Liver (tissue), 8 donors: ENCODE measurements at regions not wholly inside any gene's neighbourhood (a gene's known extent, or its start where the extent isn't known, plus 50 kb on each side); places are given as distances from the start of the nearest gene placed in this dataset.

Experiments used
- DNase-seq: peaks from one replicate; pipeline ENCODE4 v3.0.0-alpha.2; 2017; ENCODE audit warnings: low spot score
- H3K27ac ChIP-seq, 2 donors: one replicate each; pipeline ENCODE4 v1.7.0; 2013; ENCODE audit warnings: inconsistent platforms in 2 of 2, low read length in 2 of 2, control low read depth in 1 of 2, low read depth in 1 of 2, mild to moderate bottlenecking in 1 of 2
- H3K27me3 ChIP-seq, 4 donors: one replicate each; pipeline versions ENCODE4 v1.6.1 to v1.7.0; 2013; ENCODE audit warnings: low read length in 3 of 4, inconsistent platforms in 1 of 4, mild to moderate bottlenecking in 1 of 4, moderate library complexity in 1 of 4; ENCODE audit not compliant: control insufficient read depth in 4 of 4, insufficient read depth in 4 of 4
- H3K36me3 ChIP-seq, 4 donors: one replicate each; pipeline versions ENCODE4 v1.6.1 to v1.7.0; 2013; ENCODE audit warnings: low read length in 3 of 4, mild to moderate bottlenecking in 3 of 4, low read depth in 1 of 4, moderate library complexity in 1 of 4; ENCODE audit not compliant: control insufficient read depth in 4 of 4, insufficient read depth in 3 of 4
- H3K4me1 ChIP-seq, 4 donors: one replicate each; pipeline versions ENCODE4 v1.6.1 to v1.7.0; 2013; ENCODE audit warnings: low read length in 3 of 4, mild to moderate bottlenecking in 3 of 4, moderate library complexity in 1 of 4; ENCODE audit not compliant: control insufficient read depth in 4 of 4, insufficient read depth in 4 of 4
- H3K4me3 ChIP-seq, 3 donors: one replicate each; pipeline versions ENCODE4 v1.6.1 to v1.7.0; 2013; ENCODE audit warnings: low read length in 3 of 3, control low read depth in 1 of 3, low read depth in 1 of 3, mild to moderate bottlenecking in 1 of 3
- H3K9ac ChIP-seq, 2 donors: one replicate each; pipeline ENCODE4 v1.7.0; 2013; ENCODE audit warnings: low read length in 2 of 2, mild to moderate bottlenecking in 2 of 2, moderate library complexity in 2 of 2, control low read depth in 1 of 2, low read depth in 1 of 2
- H3K9me3 ChIP-seq, 4 donors: one replicate each; pipeline versions ENCODE4 v1.6.1 to v1.7.0; 2013; ENCODE audit warnings: low read length in 3 of 4; ENCODE audit not compliant: control insufficient read depth in 4 of 4
- EGR1 ChIP-seq, 2 donors: IDR thresholded peaks; 2 replicates each; pipeline ENCODE4 v1.6.1; 2016 to 2018; ENCODE audit warnings: antibody characterized with exemption in 2 of 2, low read depth in 2 of 2
- FOXA1 ChIP-seq: IDR thresholded peaks from 2 replicates; pipeline ENCODE4 v1.6.1; 2016; ENCODE audit warnings: antibody characterized with exemption
- FOXA2 ChIP-seq: IDR thresholded peaks from 2 replicates; pipeline ENCODE4 v1.6.1; 2016; ENCODE audit warnings: antibody characterized with exemption
- GABPA ChIP-seq, 2 donors: IDR thresholded peaks in 1 of 2; conservative IDR thresholded peaks in 1 of 2; 2 replicates each; pipeline ENCODE4 v1.6.1; 2016; ENCODE audit warnings: antibody characterized with exemption in 2 of 2, mild to moderate bottlenecking in 1 of 2, moderate library complexity in 1 of 2
- HNF4A ChIP-seq, 2 donors: conservative IDR thresholded peaks; 2 replicates each; pipeline ENCODE4 v1.6.1; 2016; ENCODE audit warnings: antibody characterized with exemption in 2 of 2, mild to moderate bottlenecking in 2 of 2
- HNF4G ChIP-seq: IDR thresholded peaks from 2 replicates; pipeline ENCODE4 v1.6.1; 2016; ENCODE audit warnings: antibody characterized with exemption
- JUND ChIP-seq, 2 donors: IDR thresholded peaks; 2 replicates each; pipeline ENCODE4 v1.6.1; 2016; ENCODE audit warnings: antibody characterized with exemption in 2 of 2
- NR2F2 ChIP-seq: IDR thresholded peaks from 2 replicates; pipeline ENCODE4 v1.6.1; 2016; ENCODE audit warnings: antibody characterized with exemption
- RAD21 ChIP-seq, 2 donors: IDR thresholded peaks; 2 replicates each; pipeline ENCODE4 v1.6.1; 2016; ENCODE audit warnings: antibody characterized with exemption in 2 of 2, mild to moderate bottlenecking in 2 of 2
- RXRA ChIP-seq, 2 donors: IDR thresholded peaks; 2 replicates each; pipeline ENCODE4 v1.6.1; 2017 to 2018; ENCODE audit warnings: antibody characterized with exemption in 2 of 2, mild to moderate bottlenecking in 1 of 2
- SP1 ChIP-seq: IDR thresholded peaks from 2 replicates; pipeline ENCODE4 v1.6.1; 2018; ENCODE audit warnings: antibody characterized with exemption, mild to moderate bottlenecking
- TAF1 ChIP-seq: conservative IDR thresholded peaks from 2 replicates; pipeline ENCODE4 v1.6.1; 2016; ENCODE audit warnings: antibody characterized with exemption, mild to moderate bottlenecking
- YY1 ChIP-seq: IDR thresholded peaks from 2 replicates; pipeline ENCODE4 v1.6.1; 2016; ENCODE audit warnings: antibody characterized with exemption, mild to moderate bottlenecking
- WGBS: extraction: QIAGEN DNeasy Blood & Tissue Kit; methylation state at CpG from one replicate; pipeline ENCODE4 v1.1.7; 2013; 5-methylcytosine and 5-hydroxymethylcytosine counted together
- TF ChIP-seq, protein P1 (sequence below): IDR thresholded peaks from 2 replicates; pipeline ENCODE4 v1.6.1; 2016; ENCODE audit warnings: antibody characterized with exemption, mild to moderate bottlenecking
- TF ChIP-seq, protein P2 (sequence below): fragments of 150-350 bp; IDR thresholded peaks from 2 replicates; pipeline ENCODE4 v1.5.1; 2017; ENCODE audit warnings: improper control_type of control experiment, low read depth, low read length; ENCODE audit not compliant: missing input control
- TF ChIP-seq, protein P3 (sequence below): IDR thresholded peaks from 2 replicates; pipeline ENCODE4 v1.6.1; 2016; ENCODE audit warnings: antibody characterized with exemption
- TF ChIP-seq, protein P4 (sequence below): IDR thresholded peaks from 2 replicates; pipeline ENCODE4 v1.6.1; 2016; ENCODE audit warnings: antibody characterized with exemption
- TF ChIP-seq, protein P5 (sequence below): IDR thresholded peaks from 2 replicates; pipeline ENCODE4 v1.6.1; 2016; ENCODE audit warnings: antibody characterized with exemption
- donor health status: healthy.
- donor health status: healthy.
- donor health status: healthy.
- donor health status: healthy.
- donor health status: healthy.

DNA sequence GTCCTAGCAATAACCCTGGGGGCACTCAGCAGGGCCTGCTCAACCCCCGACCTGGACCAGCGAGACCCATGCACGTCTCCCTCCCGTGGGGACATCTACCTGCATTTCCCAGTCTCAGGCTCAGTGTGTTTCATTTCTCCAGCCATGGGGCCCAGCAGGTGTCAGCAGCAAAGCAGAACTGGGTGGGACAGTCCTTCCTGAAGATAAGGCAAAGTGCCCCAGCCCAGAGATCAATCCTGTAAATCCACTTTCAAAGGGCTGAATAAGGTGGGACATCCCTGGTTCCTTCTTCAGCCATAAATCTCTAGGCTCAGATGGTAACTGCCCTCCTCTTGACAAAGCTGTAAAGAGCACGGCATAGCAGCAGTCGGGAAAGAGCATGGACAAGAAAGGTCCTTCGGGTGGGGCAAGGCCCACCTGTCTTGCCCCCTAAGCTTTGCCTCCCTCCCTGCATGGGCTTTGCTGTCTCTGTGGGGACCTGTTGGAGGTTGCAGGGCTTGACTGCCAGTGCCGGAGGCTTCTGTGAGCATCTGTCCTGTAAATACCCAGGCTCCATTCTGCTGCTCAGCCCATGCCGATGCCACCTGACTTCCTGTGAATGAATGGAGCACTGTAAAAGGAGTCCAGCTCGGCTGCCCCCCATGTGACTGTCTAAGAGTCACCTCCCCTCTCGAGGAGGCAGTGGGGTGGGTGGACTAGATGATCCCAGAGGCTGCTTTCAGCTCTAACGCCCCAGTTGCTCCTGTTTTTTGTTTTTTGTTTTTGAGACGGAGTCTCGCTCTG is 84.8 kb upstream of the TBC1D3K start:
- H3K4me3 ChIP-seq = no peak overlapping the region
- H3K27me3 ChIP-seq = no peaks in the 10 kb centered on the region
- no peak for DNase-seq
- no peaks in the 10 kb centered on the region for H3K4me1 ChIP-seq
- H3K27ac ChIP-seq = no peak overlapping the region
- TF ChIP-seq, protein P1, sequence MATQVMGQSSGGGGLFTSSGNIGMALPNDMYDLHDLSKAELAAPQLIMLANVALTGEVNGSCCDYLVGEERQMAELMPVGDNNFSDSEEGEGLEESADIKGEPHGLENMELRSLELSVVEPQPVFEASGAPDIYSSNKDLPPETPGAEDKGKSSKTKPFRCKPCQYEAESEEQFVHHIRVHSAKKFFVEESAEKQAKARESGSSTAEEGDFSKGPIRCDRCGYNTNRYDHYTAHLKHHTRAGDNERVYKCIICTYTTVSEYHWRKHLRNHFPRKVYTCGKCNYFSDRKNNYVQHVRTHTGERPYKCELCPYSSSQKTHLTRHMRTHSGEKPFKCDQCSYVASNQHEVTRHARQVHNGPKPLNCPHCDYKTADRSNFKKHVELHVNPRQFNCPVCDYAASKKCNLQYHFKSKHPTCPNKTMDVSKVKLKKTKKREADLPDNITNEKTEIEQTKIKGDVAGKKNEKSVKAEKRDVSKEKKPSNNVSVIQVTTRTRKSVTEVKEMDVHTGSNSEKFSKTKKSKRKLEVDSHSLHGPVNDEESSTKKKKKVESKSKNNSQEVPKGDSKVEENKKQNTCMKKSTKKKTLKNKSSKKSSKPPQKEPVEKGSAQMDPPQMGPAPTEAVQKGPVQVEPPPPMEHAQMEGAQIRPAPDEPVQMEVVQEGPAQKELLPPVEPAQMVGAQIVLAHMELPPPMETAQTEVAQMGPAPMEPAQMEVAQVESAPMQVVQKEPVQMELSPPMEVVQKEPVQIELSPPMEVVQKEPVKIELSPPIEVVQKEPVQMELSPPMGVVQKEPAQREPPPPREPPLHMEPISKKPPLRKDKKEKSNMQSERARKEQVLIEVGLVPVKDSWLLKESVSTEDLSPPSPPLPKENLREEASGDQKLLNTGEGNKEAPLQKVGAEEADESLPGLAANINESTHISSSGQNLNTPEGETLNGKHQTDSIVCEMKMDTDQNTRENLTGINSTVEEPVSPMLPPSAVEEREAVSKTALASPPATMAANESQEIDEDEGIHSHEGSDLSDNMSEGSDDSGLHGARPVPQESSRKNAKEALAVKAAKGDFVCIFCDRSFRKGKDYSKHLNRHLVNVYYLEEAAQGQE = no peak
- H3K9ac ChIP-seq = no peak overlapping the region
- H3K9me3 ChIP-seq = no peaks in the 10 kb centered on the region
- no peaks in the 10 kb centered on the region for H3K36me3 ChIP-seq
- WGBS = 83% methylated on average over 14 of the region's 14 CpGs

DNA sequence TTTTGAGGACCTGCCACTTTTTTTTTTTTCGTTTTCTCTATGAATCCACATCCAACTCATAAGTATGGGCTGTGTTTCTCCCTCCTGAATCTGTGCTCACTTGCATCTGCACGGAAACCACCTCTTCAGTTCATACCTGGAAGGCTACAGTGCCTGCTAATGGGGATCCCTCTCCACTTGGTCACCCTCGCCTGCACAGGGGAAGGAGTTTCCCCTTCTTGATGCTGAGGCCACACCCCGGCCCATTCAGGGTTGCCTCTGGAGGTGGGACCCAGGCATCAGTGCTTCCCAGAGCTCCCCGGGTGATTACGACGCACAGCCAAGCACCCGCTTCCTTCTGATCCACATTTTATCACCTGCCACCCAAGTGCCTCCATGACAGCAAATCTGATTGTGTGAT is 85.9 kb upstream of the TBC1D3K start:
- Histone ChIP-seq H3K9me3 (no peaks in the 10 kb centered on the region), H3K36me3 (no peaks in the 10 kb centered on the region), H3K9ac (no peak overlapping the region), H3K27me3 (no peaks in the 10 kb centered on the region), H3K4me1 (no peaks in the 10 kb centered on the region), H3K27ac (no peak overlapping the region), H3K4me3 (no peak overlapping the region)
- TF ChIP-seq HNF4A (conservative IDR thresholded peaks at IDR 0.05) = no peak
- TF ChIP-seq YY1 = no peak
- TF ChIP-seq, protein P2, sequence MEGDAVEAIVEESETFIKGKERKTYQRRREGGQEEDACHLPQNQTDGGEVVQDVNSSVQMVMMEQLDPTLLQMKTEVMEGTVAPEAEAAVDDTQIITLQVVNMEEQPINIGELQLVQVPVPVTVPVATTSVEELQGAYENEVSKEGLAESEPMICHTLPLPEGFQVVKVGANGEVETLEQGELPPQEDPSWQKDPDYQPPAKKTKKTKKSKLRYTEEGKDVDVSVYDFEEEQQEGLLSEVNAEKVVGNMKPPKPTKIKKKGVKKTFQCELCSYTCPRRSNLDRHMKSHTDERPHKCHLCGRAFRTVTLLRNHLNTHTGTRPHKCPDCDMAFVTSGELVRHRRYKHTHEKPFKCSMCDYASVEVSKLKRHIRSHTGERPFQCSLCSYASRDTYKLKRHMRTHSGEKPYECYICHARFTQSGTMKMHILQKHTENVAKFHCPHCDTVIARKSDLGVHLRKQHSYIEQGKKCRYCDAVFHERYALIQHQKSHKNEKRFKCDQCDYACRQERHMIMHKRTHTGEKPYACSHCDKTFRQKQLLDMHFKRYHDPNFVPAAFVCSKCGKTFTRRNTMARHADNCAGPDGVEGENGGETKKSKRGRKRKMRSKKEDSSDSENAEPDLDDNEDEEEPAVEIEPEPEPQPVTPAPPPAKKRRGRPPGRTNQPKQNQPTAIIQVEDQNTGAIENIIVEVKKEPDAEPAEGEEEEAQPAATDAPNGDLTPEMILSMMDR = no peak
- TF ChIP-seq RXRA (IDR thresholded peaks at IDR 0.05) = no peak
- TF ChIP-seq, protein P3, sequence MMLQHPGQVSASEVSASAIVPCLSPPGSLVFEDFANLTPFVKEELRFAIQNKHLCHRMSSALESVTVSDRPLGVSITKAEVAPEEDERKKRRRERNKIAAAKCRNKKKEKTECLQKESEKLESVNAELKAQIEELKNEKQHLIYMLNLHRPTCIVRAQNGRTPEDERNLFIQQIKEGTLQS = no peak
- no peak for TF ChIP-seq RAD21 (IDR thresholded peaks at IDR 0.05)
- TF ChIP-seq FOXA2 = no peak
- no peak for TF ChIP-seq NR2F2
- TF ChIP-seq GABPA (IDR thresholded peaks at IDR 0.05 in 1 of 2, conservative IDR thresholded peaks at IDR 0.05 in 1 of 2) = no peak
- TF ChIP-seq, protein P4, sequence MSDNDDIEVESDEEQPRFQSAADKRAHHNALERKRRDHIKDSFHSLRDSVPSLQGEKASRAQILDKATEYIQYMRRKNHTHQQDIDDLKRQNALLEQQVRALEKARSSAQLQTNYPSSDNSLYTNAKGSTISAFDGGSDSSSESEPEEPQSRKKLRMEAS = no peak
- no peak for TF ChIP-seq SP1
- no peak for TF ChIP-seq HNF4G
- TF ChIP-seq, protein P1 = no peak
- no peak for TF ChIP-seq FOXA1
- TF ChIP-seq, protein P5, sequence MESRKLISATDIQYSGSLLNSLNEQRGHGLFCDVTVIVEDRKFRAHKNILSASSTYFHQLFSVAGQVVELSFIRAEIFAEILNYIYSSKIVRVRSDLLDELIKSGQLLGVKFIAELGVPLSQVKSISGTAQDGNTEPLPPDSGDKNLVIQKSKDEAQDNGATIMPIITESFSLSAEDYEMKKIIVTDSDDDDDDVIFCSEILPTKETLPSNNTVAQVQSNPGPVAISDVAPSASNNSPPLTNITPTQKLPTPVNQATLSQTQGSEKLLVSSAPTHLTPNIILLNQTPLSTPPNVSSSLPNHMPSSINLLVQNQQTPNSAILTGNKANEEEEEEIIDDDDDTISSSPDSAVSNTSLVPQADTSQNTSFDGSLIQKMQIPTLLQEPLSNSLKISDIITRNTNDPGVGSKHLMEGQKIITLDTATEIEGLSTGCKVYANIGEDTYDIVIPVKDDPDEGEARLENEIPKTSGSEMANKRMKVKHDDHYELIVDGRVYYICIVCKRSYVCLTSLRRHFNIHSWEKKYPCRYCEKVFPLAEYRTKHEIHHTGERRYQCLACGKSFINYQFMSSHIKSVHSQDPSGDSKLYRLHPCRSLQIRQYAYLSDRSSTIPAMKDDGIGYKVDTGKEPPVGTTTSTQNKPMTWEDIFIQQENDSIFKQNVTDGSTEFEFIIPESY = no peak
- TF ChIP-seq JUND (IDR thresholded peaks at IDR 0.05) = no peak
- TF ChIP-seq TAF1 = no peak
- TF ChIP-seq EGR1 (IDR thresholded peaks at IDR 0.05; ENCODE audit: low read depth in 2 of 2) = no peak
- WGBS = 81% methylated on average over 8 of the region's 8 CpGs
- DNase-seq = no peak
